ENCODE measurements at regions not wholly inside any gene's neighbourhood (a gene's known extent, or its start where the extent isn't known, plus 50 kb on each side); places are given as distances from the start of the nearest gene placed in this dataset.

DNA sequence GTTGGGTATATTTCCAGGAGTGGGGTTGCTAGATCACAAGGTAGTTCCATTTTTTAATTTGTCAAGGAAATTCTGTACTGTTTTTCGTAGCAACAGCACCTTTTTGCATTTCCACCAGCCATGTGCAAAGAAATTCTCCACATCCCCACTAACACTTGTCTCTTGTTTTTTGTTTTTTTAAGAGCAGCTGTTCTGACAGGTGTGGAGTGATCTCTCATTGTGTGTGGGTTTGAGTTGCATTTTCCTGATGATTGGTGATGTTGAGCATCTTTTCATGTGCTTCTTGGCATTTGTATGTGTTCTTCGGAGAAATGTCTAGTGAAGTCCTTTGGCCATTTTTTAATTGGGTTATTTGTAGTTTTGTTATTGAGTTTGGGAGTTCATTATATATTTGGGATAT lies 80.3 kb upstream of the PUDP start:
- Histone ChIP-seq H3K9me1 (replicated peaks; ENCODE audit: control insufficient read depth, extremely low read depth, insufficient read depth, low read length) (no peaks in the 10 kb centered on the region), H3K27me3 (ENCODE audit: control insufficient read depth in 2 of 2, insufficient read depth in 2 of 2, low read length in 2 of 2) (no peaks in the 10 kb centered on the region), H3K4me1 (ENCODE audit: control insufficient read depth, extremely low read depth, insufficient read depth, low read length) (no peaks in the 10 kb centered on the region), H3K4me3 (replicated peaks in 1 of 3; ENCODE audit: insufficient read depth in 1 of 3, low read depth in 1 of 3, low read length in 3 of 3) (no peak overlapping the region), H3K9ac (replicated peaks; ENCODE audit: extremely low read depth, insufficient read depth, low read length) (no peak overlapping the region), H2AFZ (ENCODE audit: low read depth, low read length) (no peak overlapping the region), H3K4me2 (ENCODE audit: insufficient read depth, low read length) (no peak overlapping the region), H3K9me3 (replicated peaks; ENCODE audit: control insufficient read depth, insufficient read depth, low read length) (no peaks in the 10 kb centered on the region), H3K79me2 (ENCODE audit: control insufficient read depth, insufficient read depth, low read length) (no peaks in the 10 kb centered on the region), H3K36me3 (ENCODE audit: control insufficient read depth in 2 of 2, extremely low read depth in 1 of 2, insufficient read depth in 2 of 2, low read length in 2 of 2) (no peaks in the 10 kb centered on the region), H3K27ac (ENCODE audit: insufficient read depth, low read depth, low read length) (no peak overlapping the region), H4K20me1 (replicated peaks; ENCODE audit: control insufficient read depth, extremely low read depth, insufficient read depth, low read length) (no peaks in the 10 kb centered on the region)
- intact Hi-C loops (cut with micrococcal nuclease) (no loop called here), dilution Hi-C loops (cut with MboI; ENCODE audit: extremely low pct_ligation_motif_present, low sequenced_read_pairs) (no loop called here)
- TF ChIP-seq POLR2A (IDR thresholded peaks at IDR 0.05; ENCODE audit: low read depth, low read length) = no peak
- TF ChIP-seq, protein P1, sequence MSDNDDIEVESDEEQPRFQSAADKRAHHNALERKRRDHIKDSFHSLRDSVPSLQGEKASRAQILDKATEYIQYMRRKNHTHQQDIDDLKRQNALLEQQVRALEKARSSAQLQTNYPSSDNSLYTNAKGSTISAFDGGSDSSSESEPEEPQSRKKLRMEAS (IDR thresholded peaks at IDR 0.05; ENCODE audit: insufficient read depth, insufficient read length) = no peak
- TF ChIP-seq, protein P2, sequence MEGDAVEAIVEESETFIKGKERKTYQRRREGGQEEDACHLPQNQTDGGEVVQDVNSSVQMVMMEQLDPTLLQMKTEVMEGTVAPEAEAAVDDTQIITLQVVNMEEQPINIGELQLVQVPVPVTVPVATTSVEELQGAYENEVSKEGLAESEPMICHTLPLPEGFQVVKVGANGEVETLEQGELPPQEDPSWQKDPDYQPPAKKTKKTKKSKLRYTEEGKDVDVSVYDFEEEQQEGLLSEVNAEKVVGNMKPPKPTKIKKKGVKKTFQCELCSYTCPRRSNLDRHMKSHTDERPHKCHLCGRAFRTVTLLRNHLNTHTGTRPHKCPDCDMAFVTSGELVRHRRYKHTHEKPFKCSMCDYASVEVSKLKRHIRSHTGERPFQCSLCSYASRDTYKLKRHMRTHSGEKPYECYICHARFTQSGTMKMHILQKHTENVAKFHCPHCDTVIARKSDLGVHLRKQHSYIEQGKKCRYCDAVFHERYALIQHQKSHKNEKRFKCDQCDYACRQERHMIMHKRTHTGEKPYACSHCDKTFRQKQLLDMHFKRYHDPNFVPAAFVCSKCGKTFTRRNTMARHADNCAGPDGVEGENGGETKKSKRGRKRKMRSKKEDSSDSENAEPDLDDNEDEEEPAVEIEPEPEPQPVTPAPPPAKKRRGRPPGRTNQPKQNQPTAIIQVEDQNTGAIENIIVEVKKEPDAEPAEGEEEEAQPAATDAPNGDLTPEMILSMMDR (IDR thresholded peaks at IDR 0.05; ENCODE audit: extremely low read depth in 1 of 2, insufficient read depth in 1 of 2, low read depth in 1 of 2, low read length in 2 of 2) = no peak
- no peak for TF ChIP-seq POLR2AphosphoS5 (IDR thresholded peaks at IDR 0.05; ENCODE audit: insufficient read depth, low read depth, low read length)
- no peak for TF ChIP-seq JUN (IDR thresholded peaks at IDR 0.05; ENCODE audit: borderline replicate concordance, insufficient read depth, insufficient read length, low read depth)
- TF ChIP-seq EZH2 (IDR thresholded peaks at IDR 0.05; ENCODE audit: borderline replicate concordance, low read depth, low read length, severe bottlenecking) = no peak
- TF ChIP-seq MYC (IDR thresholded peaks at IDR 0.05; ENCODE audit: low read depth, low read length) = no peak
- TF ChIP-seq FOS (IDR thresholded peaks at IDR 0.05; ENCODE audit: borderline replicate concordance, insufficient read depth, low read length) = no peak
- TF ChIP-seq GATA2 (IDR thresholded peaks at IDR 0.05; ENCODE audit: insufficient read depth, insufficient read length, low read depth, low read length) = no peak
- no TSS peak for BruUV-seq (replicated peaks)
- CTCF ChIA-PET = no interaction called here
- POLR2A ChIA-PET = no interaction called here
- FAIRE-seq = no peak
- no peak for DNase-seq (ENCODE audit: low read depth, low spot score)
